Femur (tissue), 1 donor: ENCODE measurements at regions not wholly inside any gene's neighbourhood (a gene's known extent, or its start where the extent isn't known, plus 50 kb on each side); places are given as distances from the start of the nearest gene placed in this dataset.

Experiments used
- DNase-seq: peaks from one replicate; pipeline ENCODE4 v3.0.0-alpha.2; 2017

GRCh38 chr4:166498546-166498945 lies 625.5 kb downstream of the TLL1 start:
- DNase-seq: no peak

DNA sequence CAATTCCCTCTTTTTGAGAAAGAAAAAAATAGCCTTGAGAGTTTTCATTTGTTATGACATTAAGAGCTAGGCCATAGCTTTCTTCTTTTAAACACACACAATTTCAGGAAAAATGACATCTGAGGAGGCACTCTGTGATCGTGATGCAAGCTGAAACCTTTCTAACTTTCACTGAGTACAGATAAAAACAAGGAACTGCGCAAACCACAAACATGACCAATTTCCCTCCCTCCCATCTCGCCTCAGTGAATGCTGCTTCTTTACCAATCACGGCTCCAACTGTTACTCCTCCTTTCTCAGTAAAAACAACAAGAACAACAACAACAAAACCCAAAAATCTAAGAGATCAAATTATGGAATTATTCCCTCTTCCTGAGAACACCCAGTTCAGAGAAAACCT lies 626.8 kb downstream of the TLL1 start:
- DNase-seq: no peak

DNA sequence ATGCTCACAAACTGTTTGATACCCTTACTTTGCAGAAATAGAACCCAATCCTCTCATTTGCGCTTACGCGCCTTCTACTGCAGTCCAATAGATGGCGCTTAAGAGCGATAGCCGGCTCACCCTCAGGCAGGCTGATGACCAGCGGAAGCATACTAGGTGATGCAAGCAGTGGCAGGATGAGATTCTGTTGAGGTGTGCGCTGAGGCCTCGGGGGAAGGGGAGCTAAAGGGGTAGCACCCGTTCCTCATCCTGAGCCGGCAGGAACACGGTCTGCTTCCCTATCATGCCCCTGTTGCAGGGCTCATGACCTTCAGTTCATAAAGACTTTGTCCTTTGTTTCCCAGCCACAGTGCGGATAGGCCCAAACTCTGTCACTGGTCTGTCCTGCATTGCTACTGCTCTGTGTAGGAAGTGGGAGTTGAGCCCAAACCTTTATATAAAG lies 628.9 kb downstream of the TLL1 start:
- no peak for DNase-seq

- no peak for DNase-seq
These were observed 629.6 kb downstream of the TLL1 start for GRCh38 chr4:166502660-166503059.

DNA sequence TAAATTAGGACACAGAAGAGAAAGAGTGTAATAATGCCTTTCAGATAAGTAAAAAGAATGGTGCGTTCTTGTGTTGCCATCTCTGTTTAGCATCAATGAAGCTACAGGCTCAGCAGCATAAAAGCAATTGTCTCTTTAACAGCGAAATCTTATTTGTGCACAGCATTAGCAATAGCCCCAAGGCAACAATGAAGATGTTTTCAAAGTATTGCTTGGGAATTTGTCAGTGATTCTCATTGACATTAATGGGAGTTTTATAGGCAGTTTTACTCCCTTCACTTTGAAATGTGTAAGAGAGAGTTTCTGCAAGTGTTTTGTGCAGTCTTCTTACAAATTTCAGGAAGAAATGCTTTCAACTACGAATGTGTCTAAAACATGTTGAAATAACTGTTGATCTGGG lies 633.0 kb downstream of the TLL1 start:
- DNase-seq: no peak

DNA sequence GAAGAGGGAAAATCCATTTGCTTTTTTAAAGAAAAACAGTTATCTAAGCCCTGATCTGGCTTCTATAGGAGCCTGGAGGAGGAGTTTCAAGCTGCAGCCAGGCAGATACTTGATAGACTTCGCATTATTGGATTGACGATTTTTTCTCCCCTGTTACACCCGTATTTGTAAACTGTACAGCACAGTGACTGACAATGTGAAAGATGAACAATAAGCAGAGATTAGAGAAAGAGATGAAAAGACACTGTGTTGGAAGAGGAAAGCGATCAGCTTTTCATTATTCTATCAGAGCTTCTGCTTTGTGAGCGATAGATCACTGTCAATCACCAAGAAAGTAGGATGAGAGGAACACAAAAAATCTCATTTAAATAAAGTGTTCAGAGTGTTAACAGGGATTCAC lies 639.2 kb downstream of the TLL1 start:
- no peak for DNase-seq

GRCh38 chr4:166518315-166518714 lies 645.3 kb downstream of the TLL1 start:
- DNase-seq: no peak

- DNase-seq: no peak
These were observed 645.7 kb downstream of the TLL1 start for GRCh38 chr4:166518776-166519175.

DNA sequence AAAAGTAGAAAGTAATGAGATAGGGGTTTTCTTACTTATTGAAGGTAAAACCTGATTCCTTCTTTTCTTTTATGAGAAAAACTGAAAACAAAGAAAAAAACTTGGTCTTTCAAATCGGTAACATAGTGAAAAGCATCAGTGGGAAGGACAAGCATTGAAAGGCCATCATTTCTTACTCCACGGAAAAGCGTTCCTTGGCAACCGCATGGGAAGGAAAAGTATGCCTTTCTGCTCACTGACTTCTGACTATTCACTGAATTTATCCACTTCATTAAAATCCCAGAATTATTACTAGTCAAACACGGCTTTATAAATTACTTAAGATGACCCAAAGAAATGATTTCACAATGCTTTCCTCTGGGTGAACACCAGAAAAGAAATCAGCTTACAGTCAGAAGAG lies 646.7 kb downstream of the TLL1 start:
- no peak for DNase-seq

- DNase-seq: no peak
These were observed 654.5 kb downstream of the TLL1 start for GRCh38 chr4:166527500-166527899.

- DNase-seq: no peak
These were observed 658.7 kb downstream of the TLL1 start for GRCh38 chr4:166531703-166532102.

- DNase-seq: no peak
These were observed 662.8 kb downstream of the TLL1 start for GRCh38 chr4:166535865-166536264.

DNA sequence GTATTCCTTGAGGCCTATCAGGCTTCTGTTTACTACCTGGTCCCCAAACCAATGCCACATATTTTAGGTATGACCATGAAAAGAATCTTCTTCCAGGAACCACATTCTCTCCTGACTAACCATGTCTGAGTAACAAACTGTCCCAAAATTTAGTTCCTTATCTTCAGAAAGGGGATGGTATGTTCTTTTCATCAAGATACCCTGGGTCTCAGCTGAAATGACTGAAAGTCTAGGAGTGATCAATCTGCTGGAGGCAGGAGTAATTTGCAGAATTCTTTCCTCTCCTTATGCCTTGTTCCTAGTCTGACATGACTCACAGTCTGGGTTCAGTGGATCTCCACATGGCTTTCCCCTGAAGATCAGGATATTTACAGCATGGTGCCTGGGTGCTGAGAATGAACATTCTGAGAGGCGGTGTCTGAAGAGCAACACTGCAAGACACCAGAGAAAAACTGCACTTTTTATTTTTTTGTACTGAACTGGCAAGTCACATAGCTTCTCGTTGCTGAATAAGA lies 665.5 kb downstream of the TLL1 start:
- DNase-seq: no peak

DNA sequence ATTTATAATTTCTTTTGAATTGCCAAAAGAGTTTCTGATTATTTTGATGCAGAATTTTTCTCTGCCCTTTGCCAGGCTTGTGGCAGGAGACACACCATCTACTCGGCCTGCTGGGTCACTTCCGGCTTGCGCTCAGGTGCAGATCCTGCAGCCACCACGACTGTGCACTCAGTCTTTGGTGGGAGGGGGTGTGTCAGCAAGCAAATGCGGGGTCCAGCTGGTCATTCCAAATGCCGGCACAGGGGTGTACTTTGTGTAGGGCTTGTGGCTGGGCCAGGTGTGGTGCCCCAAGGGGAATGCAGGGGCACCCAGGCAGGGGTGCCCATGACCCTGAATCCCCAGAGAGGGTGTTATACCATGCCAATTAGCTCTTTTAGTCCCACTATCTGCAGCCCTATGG lies 673.0 kb downstream of the TLL1 start:
- DNase-seq: no peak

DNA sequence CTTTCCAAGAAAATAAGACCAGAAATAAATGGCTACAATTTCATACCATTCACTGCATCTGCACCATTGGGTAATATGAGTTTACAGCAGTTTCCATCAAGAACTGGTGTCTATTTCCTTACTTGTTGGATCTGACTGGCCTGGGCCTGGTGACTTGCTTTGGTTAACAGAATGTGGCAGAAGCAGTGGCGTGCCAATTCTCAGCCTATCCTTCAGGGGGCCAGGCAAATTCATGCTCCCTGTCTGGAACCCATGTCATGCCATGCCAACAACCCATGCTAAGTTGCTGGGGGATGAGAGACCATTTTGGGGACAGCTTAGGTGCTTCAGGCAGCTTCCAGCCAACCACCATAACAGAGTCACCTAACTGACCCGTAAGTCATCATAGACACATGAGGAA lies 656.7 kb downstream of the SPOCK3 start:
- DNase-seq: no peak

DNA sequence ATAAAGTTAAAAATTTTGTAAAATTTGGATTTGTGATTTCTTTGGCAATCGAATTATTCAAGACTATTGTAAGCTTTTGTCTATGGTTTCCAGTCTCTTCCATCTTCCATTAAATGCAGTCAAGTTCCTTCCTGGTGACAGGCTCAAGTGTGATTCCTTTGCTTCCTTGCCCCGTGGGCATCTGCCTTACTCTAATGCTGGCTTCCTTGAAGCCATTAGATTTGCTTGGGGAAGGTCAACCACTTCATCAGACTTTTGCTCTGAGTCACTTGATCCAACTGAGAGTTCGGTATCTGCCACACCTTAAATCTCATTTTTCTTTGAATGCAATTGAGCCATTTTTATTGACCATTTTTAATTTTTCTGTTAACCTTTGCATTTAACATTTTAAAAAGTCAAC lies 648.8 kb downstream of the SPOCK3 start:
- no peak for DNase-seq

DNA sequence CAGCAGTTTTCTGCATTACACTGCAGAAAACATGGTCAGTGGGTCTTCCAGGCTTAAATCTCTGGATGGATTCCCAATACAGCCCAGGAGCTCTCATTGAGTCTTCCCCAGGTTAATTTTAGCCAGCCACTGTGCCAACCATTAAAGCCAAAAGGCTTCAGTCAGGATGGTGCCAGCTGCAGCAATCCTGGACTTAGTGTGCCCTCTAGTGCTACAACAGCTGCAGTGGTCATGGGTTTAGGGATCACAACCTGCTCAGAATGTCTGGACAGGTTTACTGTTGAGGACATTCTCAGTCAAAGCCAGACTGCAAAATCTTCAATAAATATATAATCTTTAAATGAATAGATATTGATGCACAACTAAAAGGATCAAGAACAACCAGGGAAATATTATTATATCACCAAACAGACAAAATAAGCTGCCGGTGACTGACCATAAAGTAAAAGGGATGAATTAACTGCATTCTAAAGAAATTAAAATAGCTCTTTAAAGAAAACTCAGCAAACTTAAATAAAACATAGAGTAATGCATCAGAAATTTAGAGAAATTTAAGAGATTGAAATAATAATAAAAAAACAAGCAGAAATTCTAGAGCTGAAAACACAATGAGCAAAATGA lies 639.9 kb downstream of the SPOCK3 start:
- peak; percentile 26 for DNase-seq

DNA sequence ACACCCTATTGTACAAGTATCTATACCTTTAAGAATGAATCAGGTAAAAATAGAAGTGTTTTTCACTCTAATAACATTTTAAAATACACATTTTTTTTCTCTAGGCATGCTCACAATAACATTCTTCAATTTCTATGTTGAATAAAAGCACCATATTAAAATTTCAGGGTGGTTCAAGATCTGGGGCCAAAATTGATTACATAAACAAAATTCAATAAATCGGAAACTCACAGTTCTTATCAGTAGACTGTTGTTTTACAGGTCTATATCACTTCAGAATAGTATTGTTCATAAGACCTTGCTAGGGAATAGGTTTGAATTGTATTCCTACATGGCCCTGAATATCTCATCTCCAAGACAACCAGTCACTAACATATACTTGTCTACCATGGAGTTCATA lies 634.0 kb downstream of the SPOCK3 start:
- DNase-seq: no peak

- no peak for DNase-seq
These were observed 632.2 kb downstream of the SPOCK3 start for GRCh38 chr4:166602068-166602467.

GRCh38 chr4:166622425-166622977 lies 611.8 kb downstream of the SPOCK3 start:
- DNase-seq: no peak

DNA sequence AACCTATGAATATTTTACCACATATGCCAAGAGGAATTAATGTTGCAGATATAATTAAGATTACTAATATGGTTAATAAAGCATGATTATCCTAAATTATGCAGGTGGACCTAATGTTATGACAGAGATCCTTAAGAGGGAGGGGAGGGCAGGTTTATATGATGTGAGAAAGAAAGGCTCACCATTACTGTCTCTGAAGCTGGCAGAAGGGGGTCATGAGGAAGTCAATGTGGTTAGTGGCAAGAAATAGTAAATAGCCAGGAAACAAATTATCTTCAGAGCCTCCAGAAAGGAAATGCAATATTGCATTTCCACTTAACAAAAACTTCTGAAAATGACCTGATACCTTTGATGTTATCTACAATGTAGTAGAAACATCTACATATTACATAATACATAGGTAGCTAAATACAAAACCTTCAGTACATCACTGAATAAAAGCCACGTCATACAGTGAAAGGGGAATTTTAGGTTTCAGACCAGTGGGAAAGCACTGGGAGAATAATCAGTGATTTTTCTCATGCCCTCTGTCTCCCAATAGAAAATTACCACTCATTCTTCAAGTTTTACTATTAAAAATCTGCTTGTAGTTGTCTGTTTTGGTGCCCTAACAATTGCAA lies 609.2 kb downstream of the SPOCK3 start:
- no peak for DNase-seq

- no peak for DNase-seq
These were observed 605.8 kb downstream of the SPOCK3 start for GRCh38 chr4:166628454-166628853.

DNA sequence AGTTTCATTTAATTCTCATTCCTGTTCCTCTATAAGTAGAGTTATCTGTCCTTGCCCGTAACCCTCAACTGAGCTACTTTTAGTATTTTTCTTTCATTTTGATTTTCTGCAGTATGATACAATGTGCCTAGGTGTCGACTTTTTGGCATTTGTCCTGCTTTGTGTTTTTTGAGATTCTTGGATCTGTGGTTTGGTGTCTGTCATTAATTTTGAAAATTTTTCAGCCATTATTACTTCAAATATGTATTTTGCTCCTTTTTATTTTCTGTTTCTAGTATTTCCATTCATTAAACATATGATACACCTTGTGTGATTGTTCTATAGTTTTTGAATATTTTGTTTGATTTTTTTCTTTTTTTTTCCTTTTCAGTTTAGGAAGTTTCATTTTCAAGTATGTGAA lies 598.9 kb downstream of the SPOCK3 start:
- DNase-seq: no peak

GRCh38 chr4:166637816-166638215 lies 596.5 kb downstream of the SPOCK3 start:
- DNase-seq: no peak

- DNase-seq: no peak
These were observed 579.1 kb downstream of the SPOCK3 start for GRCh38 chr4:166655231-166655630.
